ENCODE measurements at regions not wholly inside any gene's neighbourhood (a gene's known extent, or its start where the extent isn't known, plus 50 kb on each side); places are given as distances from the start of the nearest gene placed in this dataset.

DNA sequence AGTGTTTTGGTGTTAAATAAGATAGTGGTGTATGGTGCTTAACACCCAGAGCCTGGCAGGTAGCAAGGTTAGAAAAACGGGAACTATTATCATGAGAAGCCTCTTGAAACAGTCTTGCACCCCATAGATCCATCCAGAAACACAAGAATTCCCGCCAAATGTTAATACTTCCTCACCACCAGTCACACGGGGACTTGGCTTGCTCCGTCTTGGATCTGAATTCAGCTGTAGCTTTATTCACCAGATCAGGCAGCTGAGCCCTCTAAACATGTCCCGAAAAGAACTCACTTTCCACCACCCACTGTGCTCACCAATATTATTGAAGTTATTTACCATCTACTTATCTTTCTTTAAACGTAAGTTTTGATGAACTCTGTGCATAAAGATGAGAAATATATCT, 101.6 kb upstream of the PTPN3 start:
- TF ChIP-seq NFIC (IDR thresholded peaks at IDR 0.05): no peak
- TF ChIP-seq TCF12 (IDR thresholded peaks at IDR 0.05; ENCODE audit: low read depth): no peak
- no peak for TF ChIP-seq FOXM1 (IDR thresholded peaks at IDR 0.05; ENCODE audit: borderline replicate concordance, low read depth)
- TF ChIP-seq, protein P1, sequence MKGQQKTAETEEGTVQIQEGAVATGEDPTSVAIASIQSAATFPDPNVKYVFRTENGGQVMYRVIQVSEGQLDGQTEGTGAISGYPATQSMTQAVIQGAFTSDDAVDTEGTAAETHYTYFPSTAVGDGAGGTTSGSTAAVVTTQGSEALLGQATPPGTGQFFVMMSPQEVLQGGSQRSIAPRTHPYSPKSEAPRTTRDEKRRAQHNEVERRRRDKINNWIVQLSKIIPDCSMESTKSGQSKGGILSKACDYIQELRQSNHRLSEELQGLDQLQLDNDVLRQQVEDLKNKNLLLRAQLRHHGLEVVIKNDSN (IDR thresholded peaks at IDR 0.05): no peak
- TF ChIP-seq EGR1 (IDR thresholded peaks at IDR 0.05): no peak
- TF ChIP-seq ZBTB7A (IDR thresholded peaks at IDR 0.05; ENCODE audit: low read depth): no peak
- TF ChIP-seq EP300 (IDR thresholded peaks at IDR 0.05; ENCODE audit: borderline replicate concordance): no peak
- TF ChIP-seq, protein P2, sequence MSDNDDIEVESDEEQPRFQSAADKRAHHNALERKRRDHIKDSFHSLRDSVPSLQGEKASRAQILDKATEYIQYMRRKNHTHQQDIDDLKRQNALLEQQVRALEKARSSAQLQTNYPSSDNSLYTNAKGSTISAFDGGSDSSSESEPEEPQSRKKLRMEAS (IDR thresholded peaks at IDR 0.05): no peak
- no peak for TF ChIP-seq RAD21 (IDR thresholded peaks at IDR 0.05; ENCODE audit: low read depth)
- TF ChIP-seq YY1 (IDR thresholded peaks at IDR 0.05; ENCODE audit: low read depth): no peak
- no peak for TF ChIP-seq TEAD4 (IDR thresholded peaks at IDR 0.05)
- TF ChIP-seq CREB1 (IDR thresholded peaks at IDR 0.05; ENCODE audit: low read depth): no peak
- TF ChIP-seq TAF1 (IDR thresholded peaks at IDR 0.05; ENCODE audit: low read depth): no peak
- TF ChIP-seq, protein P3, sequence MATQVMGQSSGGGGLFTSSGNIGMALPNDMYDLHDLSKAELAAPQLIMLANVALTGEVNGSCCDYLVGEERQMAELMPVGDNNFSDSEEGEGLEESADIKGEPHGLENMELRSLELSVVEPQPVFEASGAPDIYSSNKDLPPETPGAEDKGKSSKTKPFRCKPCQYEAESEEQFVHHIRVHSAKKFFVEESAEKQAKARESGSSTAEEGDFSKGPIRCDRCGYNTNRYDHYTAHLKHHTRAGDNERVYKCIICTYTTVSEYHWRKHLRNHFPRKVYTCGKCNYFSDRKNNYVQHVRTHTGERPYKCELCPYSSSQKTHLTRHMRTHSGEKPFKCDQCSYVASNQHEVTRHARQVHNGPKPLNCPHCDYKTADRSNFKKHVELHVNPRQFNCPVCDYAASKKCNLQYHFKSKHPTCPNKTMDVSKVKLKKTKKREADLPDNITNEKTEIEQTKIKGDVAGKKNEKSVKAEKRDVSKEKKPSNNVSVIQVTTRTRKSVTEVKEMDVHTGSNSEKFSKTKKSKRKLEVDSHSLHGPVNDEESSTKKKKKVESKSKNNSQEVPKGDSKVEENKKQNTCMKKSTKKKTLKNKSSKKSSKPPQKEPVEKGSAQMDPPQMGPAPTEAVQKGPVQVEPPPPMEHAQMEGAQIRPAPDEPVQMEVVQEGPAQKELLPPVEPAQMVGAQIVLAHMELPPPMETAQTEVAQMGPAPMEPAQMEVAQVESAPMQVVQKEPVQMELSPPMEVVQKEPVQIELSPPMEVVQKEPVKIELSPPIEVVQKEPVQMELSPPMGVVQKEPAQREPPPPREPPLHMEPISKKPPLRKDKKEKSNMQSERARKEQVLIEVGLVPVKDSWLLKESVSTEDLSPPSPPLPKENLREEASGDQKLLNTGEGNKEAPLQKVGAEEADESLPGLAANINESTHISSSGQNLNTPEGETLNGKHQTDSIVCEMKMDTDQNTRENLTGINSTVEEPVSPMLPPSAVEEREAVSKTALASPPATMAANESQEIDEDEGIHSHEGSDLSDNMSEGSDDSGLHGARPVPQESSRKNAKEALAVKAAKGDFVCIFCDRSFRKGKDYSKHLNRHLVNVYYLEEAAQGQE (IDR thresholded peaks at IDR 0.05; ENCODE audit: low read depth): no peak
- TF ChIP-seq CEBPB (IDR thresholded peaks at IDR 0.05): no peak

DNA sequence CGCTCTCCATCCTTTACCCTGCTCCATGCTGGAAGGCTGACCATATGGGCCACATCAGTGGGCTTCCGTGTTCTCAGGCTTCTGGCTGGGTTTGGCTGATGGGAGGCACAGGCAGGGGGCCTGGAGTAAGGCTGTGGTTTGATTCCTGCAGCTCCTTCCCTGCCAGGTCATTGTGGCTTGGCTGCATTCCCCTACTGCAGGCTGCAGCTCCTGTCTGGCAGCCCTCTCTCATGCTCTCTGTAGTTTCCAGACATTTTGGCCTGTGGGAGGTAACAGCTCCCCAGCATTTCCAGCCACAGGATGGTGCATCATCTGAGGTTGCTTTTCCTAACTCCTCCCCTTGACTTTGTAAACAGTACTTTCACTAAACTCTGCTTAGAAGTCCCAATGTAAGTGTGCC, 102.0 kb upstream of the PTPN3 start:
- TF ChIP-seq RAD21 (IDR thresholded peaks at IDR 0.05; ENCODE audit: low read depth): no peak
- TF ChIP-seq, protein P2 (IDR thresholded peaks at IDR 0.05): no peak
- no peak for TF ChIP-seq EGR1 (IDR thresholded peaks at IDR 0.05)
- no peak for TF ChIP-seq TEAD4 (IDR thresholded peaks at IDR 0.05)
- TF ChIP-seq FOXM1 (IDR thresholded peaks at IDR 0.05; ENCODE audit: borderline replicate concordance, low read depth): no peak
- TF ChIP-seq YY1 (IDR thresholded peaks at IDR 0.05; ENCODE audit: low read depth): no peak
- TF ChIP-seq TCF12 (IDR thresholded peaks at IDR 0.05; ENCODE audit: low read depth): no peak
- TF ChIP-seq TAF1 (IDR thresholded peaks at IDR 0.05; ENCODE audit: low read depth): no peak
- TF ChIP-seq, protein P1 (IDR thresholded peaks at IDR 0.05): no peak
- no peak for TF ChIP-seq EP300 (IDR thresholded peaks at IDR 0.05; ENCODE audit: borderline replicate concordance)
- TF ChIP-seq CREB1 (IDR thresholded peaks at IDR 0.05; ENCODE audit: low read depth): no peak
- no peak for TF ChIP-seq CEBPB (IDR thresholded peaks at IDR 0.05)
- TF ChIP-seq NFIC (IDR thresholded peaks at IDR 0.05): no peak
- TF ChIP-seq ZBTB7A (IDR thresholded peaks at IDR 0.05; ENCODE audit: low read depth): no peak
- TF ChIP-seq, protein P3 (IDR thresholded peaks at IDR 0.05; ENCODE audit: low read depth): no peak

DNA sequence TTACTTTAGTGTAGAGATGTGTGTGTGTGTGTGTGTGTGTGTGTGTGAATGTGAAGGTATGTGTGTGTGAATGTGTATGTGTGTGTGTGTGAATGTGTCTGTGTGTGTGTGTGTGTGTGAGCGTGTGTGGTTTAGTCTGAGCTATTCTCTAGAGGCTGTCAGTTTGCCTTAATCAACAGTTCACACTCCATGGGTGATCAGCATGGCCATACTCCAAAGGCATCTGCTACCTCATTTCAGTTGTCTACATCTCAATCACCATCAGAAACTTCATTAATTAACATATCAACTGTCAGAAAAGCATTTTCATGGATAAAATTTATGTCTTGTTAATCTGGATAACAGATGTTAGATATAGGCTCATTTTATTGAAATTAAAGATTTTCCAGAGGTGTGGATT, 103.1 kb upstream of the PTPN3 start:
- TF ChIP-seq, protein P1 (IDR thresholded peaks at IDR 0.05): no peak
- TF ChIP-seq TEAD4 (IDR thresholded peaks at IDR 0.05) (no peak), EP300 (IDR thresholded peaks at IDR 0.05; ENCODE audit: borderline replicate concordance) (no peak), FOXM1 (IDR thresholded peaks at IDR 0.05; ENCODE audit: borderline replicate concordance, low read depth) (no peak), EGR1 (IDR thresholded peaks at IDR 0.05) (no peak), TCF12 (IDR thresholded peaks at IDR 0.05; ENCODE audit: low read depth) (no peak), TAF1 (IDR thresholded peaks at IDR 0.05; ENCODE audit: low read depth) (no peak), ZBTB7A (IDR thresholded peaks at IDR 0.05; ENCODE audit: low read depth) (no peak), RAD21 (IDR thresholded peaks at IDR 0.05; ENCODE audit: low read depth) (no peak), NFIC (IDR thresholded peaks at IDR 0.05) (no peak), CREB1 (IDR thresholded peaks at IDR 0.05; ENCODE audit: low read depth) (no peak), CEBPB (IDR thresholded peaks at IDR 0.05) (no peak), YY1 (IDR thresholded peaks at IDR 0.05; ENCODE audit: low read depth) (no peak)
- TF ChIP-seq, protein P3 (IDR thresholded peaks at IDR 0.05; ENCODE audit: low read depth): no peak
- TF ChIP-seq, protein P2 (IDR thresholded peaks at IDR 0.05): no peak
